Loucy (cell line): ENCODE measurements at regions not wholly inside any gene's neighbourhood (a gene's known extent, or its start where the extent isn't known, plus 50 kb on each side); places are given as distances from the start of the nearest gene placed in this dataset.

Source experiments
- CTCF ChIP-seq: fragments of 200-600 bp; sonication (generic); conservative IDR thresholded peaks from 2 replicates; pipeline ENCODE4 v1.5.1; 2014; ENCODE audit warnings: mild to moderate bottlenecking, antibody characterized with exemption, low read length
- EZH2phosphoT487 ChIP-seq: fragments of 200-600 bp; IDR thresholded peaks from 2 replicates; pipeline ENCODE4 v1.6.1; 2018; ENCODE audit warnings: antibody characterized with exemption, mild to moderate bottlenecking, moderate library complexity, borderline replicate concordance

GRCh38 chr7:22895140-22895827 is 72.6 kb upstream of the TOMM7 start:
- no peak for TF ChIP-seq CTCF
- no peak for TF ChIP-seq EZH2phosphoT487
